ENCODE measurements at regions not wholly inside any gene's neighbourhood (a gene's known extent, or its start where the extent isn't known, plus 50 kb on each side); places are given as distances from the start of the nearest gene placed in this dataset.

GRCh38 chr13:103510007-103510535 is 443.9 kb upstream of the SLC10A2 start:
- Histone ChIP-seq H3K27me3 (no peaks in the 10 kb centered on the region), H3K36me3 (no peaks in the 10 kb centered on the region), H3K9me3 (no peaks in the 10 kb centered on the region), H3K4me3 (no peak overlapping the region), H3K4me1 (no peaks in the 10 kb centered on the region), H3K27ac (no peak overlapping the region)
- DNase-seq: no peak
- no peak for ATAC-seq
- WGBS (ENCODE audit: insufficient coverage, low coverage, low lambda C conversion rate, missing lambda C conversion rate): 79% methylated on average over 13 of the region's 13 CpGs
- intact Hi-C loops (cut with DNase I): no loop called here
- no peak for TF ChIP-seq POLR2A (IDR thresholded peaks at IDR 0.05)
- TF ChIP-seq CTCF (IDR thresholded peaks at IDR 0.05): no peak

GRCh38 chr13:103497404-103497803 is 431.2 kb upstream of the SLC10A2 start:
- intact Hi-C loops (cut with DNase I): no loop called here
- WGBS (ENCODE audit: insufficient coverage, low coverage, low lambda C conversion rate, missing lambda C conversion rate): 94% methylated on average over 1 of the region's 1 CpG
- Histone ChIP-seq H3K36me3 (no peaks in the 10 kb centered on the region), H3K27me3 (no peaks in the 10 kb centered on the region), H3K4me1 (no peaks in the 10 kb centered on the region), H3K9me3 (no peaks in the 10 kb centered on the region), H3K27ac (no peak overlapping the region), H3K4me3 (no peak overlapping the region)
- no peak for ATAC-seq
- DNase-seq: no peak
- TF ChIP-seq POLR2A (IDR thresholded peaks at IDR 0.05) (no peak), CTCF (IDR thresholded peaks at IDR 0.05) (no peak)

GRCh38 chr13:103487841-103488240 is 421.6 kb upstream of the SLC10A2 start:
- WGBS (ENCODE audit: insufficient coverage, low coverage, low lambda C conversion rate, missing lambda C conversion rate): 40% methylated on average over 2 of the region's 2 CpGs
- no peak for DNase-seq
- Histone ChIP-seq H3K27ac (no peak overlapping the region), H3K27me3 (no peaks in the 10 kb centered on the region), H3K4me1 (no peaks in the 10 kb centered on the region), H3K36me3 (no peaks in the 10 kb centered on the region), H3K4me3 (no peak overlapping the region), H3K9me3 (no peaks in the 10 kb centered on the region)
- intact Hi-C loops (cut with DNase I): no loop called here
- no peak for ATAC-seq
- no peak for TF ChIP-seq CTCF (IDR thresholded peaks at IDR 0.05)
- no peak for TF ChIP-seq POLR2A (IDR thresholded peaks at IDR 0.05)

GRCh38 chr13:103473081-103473480 is 406.9 kb upstream of the SLC10A2 start:
- Histone ChIP-seq H3K4me1 (no peaks in the 10 kb centered on the region), H3K27ac (no peak overlapping the region), H3K9me3 (no peaks in the 10 kb centered on the region), H3K36me3 (no peaks in the 10 kb centered on the region), H3K27me3 (no peaks in the 10 kb centered on the region), H3K4me3 (no peak overlapping the region)
- WGBS (ENCODE audit: insufficient coverage, low coverage, low lambda C conversion rate, missing lambda C conversion rate): 88% methylated on average over 1 of the region's 1 CpG
- intact Hi-C loops (cut with DNase I): no loop called here
- no peak for TF ChIP-seq CTCF (IDR thresholded peaks at IDR 0.05)
- no peak for TF ChIP-seq POLR2A (IDR thresholded peaks at IDR 0.05)
- DNase-seq: no peak
- no peak for ATAC-seq

GRCh38 chr13:103471896-103472295 is 405.7 kb upstream of the SLC10A2 start:
- Histone ChIP-seq H3K4me3 (no peak overlapping the region), H3K4me1 (no peaks in the 10 kb centered on the region), H3K27ac (no peak overlapping the region), H3K9me3 (no peaks in the 10 kb centered on the region), H3K27me3 (no peaks in the 10 kb centered on the region), H3K36me3 (no peaks in the 10 kb centered on the region)
- DNase-seq (no peak), ATAC-seq (no peak)
- TF ChIP-seq POLR2A (IDR thresholded peaks at IDR 0.05): no peak
- no peak for TF ChIP-seq CTCF (IDR thresholded peaks at IDR 0.05)
- intact Hi-C loops (cut with DNase I): no loop called here
- 52% methylated on average over 3 of the region's 4 CpGs for WGBS (ENCODE audit: insufficient coverage, low coverage, low lambda C conversion rate, missing lambda C conversion rate)

Data from right lobe of liver (tissue), 6 donors.